H1 (cell line): ENCODE measurements at regions not wholly inside any gene's neighbourhood (a gene's known extent, or its start where the extent isn't known, plus 50 kb on each side); places are given as distances from the start of the nearest gene placed in this dataset.

Experiments used
- CTCF ChIA-PET: fragments of 300-600 bp; sonication (Branson Sonifier 250); formaldehyde crosslinking; loops from one replicate; lab custom pipeline; 2021; ENCODE audit not compliant: partially characterized antibody; lab: Charles Lee
- POLR2A ChIA-PET: fragments of 300-600 bp; sonication (Branson Sonifier 250); formaldehyde crosslinking; loops from one replicate; lab custom pipeline; 2021; ENCODE audit warnings: inconsistent platforms; ENCODE audit not compliant: partially characterized antibody; lab: Charles Lee
- DNase-seq, 2 experiments: peaks; one replicate each; pipeline versions ENCODE4 v3.0.0 to v3.0.0-alpha.2; 2010 to 2022; ENCODE audit warnings: low spot score in 2 of 2, low read depth in 1 of 2, mixed read lengths in 1 of 2
- FAIRE-seq: peaks from 2 replicates; lab custom pipeline; 2011; peaks lifted over from hg19 to GRCh38; lab: Jason Lieb, UNC
- H2AFZ ChIP-seq: 2 replicates; pipeline ENCODE4 v1.8.1; 2012; ENCODE audit warnings: low read length, inconsistent platforms
- H2AK5ac ChIP-seq: 2 replicates; pipeline ENCODE4 v1.6.1; 2013; ENCODE audit warnings: low read depth, low read length
- H2BK120ac ChIP-seq: replicated peaks from 2 replicates; pipeline ENCODE3; 2013; ENCODE audit warnings: low read depth, low read length, inconsistent platforms
- H2BK12ac ChIP-seq: 2 replicates; pipeline ENCODE4 v1.6.1; 2013; ENCODE audit warnings: low read depth, low read length
- H2BK15ac ChIP-seq: 2 replicates; pipeline ENCODE4 v1.6.1; 2013; ENCODE audit warnings: low read length
- H2BK20ac ChIP-seq: 2 replicates; pipeline ENCODE4 v1.6.1; 2013; ENCODE audit warnings: low read length
- H2BK5ac ChIP-seq: 2 replicates; pipeline ENCODE4 v1.6.1; 2013; ENCODE audit warnings: low read depth, low read length
- H3K14ac ChIP-seq: 2 replicates; pipeline ENCODE4 v1.6.1; 2013; ENCODE audit warnings: inconsistent platforms; ENCODE audit not compliant: insufficient read length
- H3K18ac ChIP-seq: 2 replicates; pipeline ENCODE4 v1.6.1; 2013; ENCODE audit warnings: low read length; ENCODE audit errors: extremely low read depth
- H3K23ac ChIP-seq: 2 replicates; pipeline ENCODE4 v1.6.1; 2013; ENCODE audit warnings: inconsistent platforms; ENCODE audit not compliant: insufficient read length
- H3K23me2 ChIP-seq: 2 replicates; pipeline ENCODE4 v1.6.1; 2013; ENCODE audit warnings: low read depth, low read length
- H3K27ac ChIP-seq: 2 replicates; pipeline ENCODE4 v1.6.1; 2011; ENCODE audit warnings: low read depth, low read length, inconsistent platforms
- H3K27me3 ChIP-seq, 4 experiments: replicated peaks in 1 of 4; 1 replicate in 1 of 4; 2 replicates in 3 of 4; pipeline versions ENCODE4 v1.6.1 to v1.8.1; 2011 to 2013; ENCODE audit warnings: low read length in 3 of 4, mild to moderate bottlenecking in 3 of 4, inconsistent platforms in 2 of 4, mixed read lengths in 2 of 4, moderate library complexity in 1 of 4; ENCODE audit not compliant: control insufficient read depth in 3 of 4, insufficient read depth in 3 of 4; ENCODE audit errors: extremely low read depth in 1 of 4
- H3K36me3 ChIP-seq, 4 experiments: 2 replicates each; pipeline versions ENCODE4 v1.6.1 to v1.8.1; 2011 to 2013; ENCODE audit warnings: mild to moderate bottlenecking in 4 of 4, low read length in 3 of 4, moderate library complexity in 2 of 4, control low read depth in 1 of 4, inconsistent platforms in 1 of 4; ENCODE audit not compliant: insufficient read depth in 4 of 4, control insufficient read depth in 2 of 4
- H3K4ac ChIP-seq: replicated peaks from 2 replicates; pipeline ENCODE3; 2013; ENCODE audit warnings: low read length, low read depth, mixed read lengths, inconsistent platforms; ENCODE audit not compliant: insufficient read length
- H3K4me1 ChIP-seq, 4 experiments: replicated peaks in 1 of 4; 1 replicate in 1 of 4; 2 replicates in 3 of 4; pipeline versions ENCODE4 v1.6.1 to v1.8.1; 2011 to 2013; ENCODE audit warnings: low read length in 3 of 4, inconsistent platforms in 2 of 4, mixed read lengths in 1 of 4; ENCODE audit not compliant: insufficient read depth in 4 of 4, control insufficient read depth in 3 of 4
- H3K4me2 ChIP-seq, 2 experiments: 2 replicates each; pipeline versions ENCODE4 v1.6.1 to v1.8.1; 2011 to 2013; ENCODE audit warnings: low read depth in 2 of 2, low read length in 2 of 2, control low read depth in 1 of 2, inconsistent platforms in 1 of 2, mild to moderate bottlenecking in 1 of 2; ENCODE audit not compliant: insufficient read depth in 1 of 2
- H3K4me3 ChIP-seq, 4 experiments: fragments of 200-600, 300-600 bp in 1 of 4; sonication (generic), shearing (Covaris generic), sonication (Bioruptor Twin) in 1 of 4; 2 replicates each; pipeline versions ENCODE4 v1.5.1 to v1.8.1; 2011 to 2016; ENCODE audit warnings: low read length in 4 of 4, low read depth in 3 of 4, control low read depth in 2 of 4, inconsistent platforms in 2 of 4, mild to moderate bottlenecking in 2 of 4, mixed read lengths in 1 of 4, moderate library complexity in 1 of 4; ENCODE audit not compliant: insufficient read depth in 2 of 4; ENCODE audit errors: extremely low read depth in 1 of 4
- H3K56ac ChIP-seq: replicated peaks from 2 replicates; pipeline ENCODE3; 2013; ENCODE audit warnings: low read depth, mild to moderate bottlenecking, mixed read lengths, low read length, inconsistent platforms; ENCODE audit not compliant: insufficient read length
- H3K79me1 ChIP-seq: 2 replicates; pipeline ENCODE4 v1.6.1; 2013; ENCODE audit warnings: low read depth, low read length, control low read depth
- H3K79me2 ChIP-seq, 2 experiments: 2 replicates each; pipeline versions ENCODE4 v1.6.1 to v1.8.1; 2012 to 2013; ENCODE audit warnings: low read length in 2 of 2, mild to moderate bottlenecking in 2 of 2, inconsistent platforms in 1 of 2; ENCODE audit not compliant: insufficient read depth in 2 of 2, control insufficient read depth in 1 of 2
- H3K9ac ChIP-seq, 4 experiments: replicated peaks in 1 of 4; 1 replicate in 1 of 4; 2 replicates in 3 of 4; pipeline versions ENCODE4 v1.6.1 to v1.8.1; 2011 to 2013; ENCODE audit warnings: low read depth in 3 of 4, low read length in 3 of 4, control low read depth in 2 of 4, mild to moderate bottlenecking in 2 of 4, moderate library complexity in 2 of 4, inconsistent platforms in 1 of 4; ENCODE audit errors: extremely low read depth in 1 of 4
- H3K9me3 ChIP-seq, 2 experiments: 2 replicates each; pipeline versions ENCODE4 v1.6.1 to v1.8.1; 2012 to 2013; ENCODE audit warnings: mild to moderate bottlenecking in 2 of 2, moderate library complexity in 2 of 2, control low read depth in 1 of 2, inconsistent platforms in 1 of 2, low read depth in 1 of 2, low read length in 1 of 2, mixed read lengths in 1 of 2; ENCODE audit not compliant: insufficient read depth in 2 of 2
- H4K20me1 ChIP-seq, 2 experiments: replicated peaks in 1 of 2; 2 replicates each; pipeline versions ENCODE3 to v1.8.1; 2011 to 2013; ENCODE audit warnings: inconsistent platforms in 2 of 2, low read length in 2 of 2, mild to moderate bottlenecking in 1 of 2; ENCODE audit not compliant: insufficient read depth in 2 of 2, control insufficient read depth in 1 of 2
- H4K5ac ChIP-seq: 2 replicates; pipeline ENCODE4 v1.6.1; 2013; ENCODE audit warnings: low read length, low read depth, mixed read lengths, inconsistent platforms; ENCODE audit not compliant: insufficient read length
- H4K8ac ChIP-seq: 2 replicates; pipeline ENCODE4 v1.8.0; 2013; ENCODE audit warnings: mild to moderate bottlenecking, moderate library complexity, low read length, inconsistent platforms; ENCODE audit not compliant: insufficient read depth; ENCODE audit errors: extremely low read depth
- H4K91ac ChIP-seq: replicated peaks from 2 replicates; pipeline ENCODE3; 2013; ENCODE audit warnings: low read length, mixed read lengths, inconsistent platforms; ENCODE audit not compliant: insufficient read length
- CTCF ChIP-seq, 3 experiments: IDR thresholded peaks; 1 replicate in 2 of 3; 2 replicates in 1 of 3; pipeline versions ENCODE4 v1.5.1 to v1.6.1; 2011; ENCODE audit warnings: low read length in 3 of 3, mild to moderate bottlenecking in 3 of 3, inconsistent platforms in 2 of 3, low read depth in 1 of 3, moderate library complexity in 1 of 3; ENCODE audit not compliant: insufficient read depth in 1 of 3; ENCODE audit errors: control extremely low read depth in 1 of 3
- KDM5A ChIP-seq: fragments of 200-600 bp; IDR thresholded peaks from 2 replicates; pipeline ENCODE4 v1.7.1; 2012; ENCODE audit warnings: mild to moderate bottlenecking, low read length, inconsistent platforms, mixed read lengths
- RAD21 ChIP-seq, 2 experiments: IDR thresholded peaks in 1 of 2; conservative IDR thresholded peaks in 1 of 2; 2 replicates each; pipeline ENCODE4 v1.6.1; 2011; ENCODE audit warnings: low read depth in 2 of 2, low read length in 2 of 2, improper control_type of control experiment in 1 of 2, inconsistent platforms in 1 of 2, mild to moderate bottlenecking in 1 of 2, moderate library complexity in 1 of 2
- WGBS, 2 experiments: shearing (Covaris generic) in 1 of 2; methylation state at CpG; one replicate each; pipeline versions ENCODE4 v1.1.6 to v1.1.7; 2013 to 2015; ENCODE audit warnings: low lambda C conversion rate in 2 of 2, mixed read lengths in 2 of 2, inconsistent platforms in 1 of 2, low coverage in 1 of 2, missing lambda C conversion rate in 1 of 2; ENCODE audit not compliant: insufficient replicate concordance in 2 of 2, insufficient coverage in 1 of 2, insufficient read length in 1 of 2; ENCODE audit errors: extremely low coverage in 1 of 2, missing lambda C conversion rate in 1 of 2; 5-methylcytosine and 5-hydroxymethylcytosine counted together

- Histone ChIP-seq H2BK20ac (peak overlapping the region; percentile 86; the same call in 1 of the 2 replicates), H3K4ac (no peak overlapping the region), H3K4me3 (no peak overlapping the region), H2BK120ac (no peak overlapping the region), H3K23ac (no peak overlapping the region), H4K20me1 (peaks cover 0 to 2% of the 10 kb centered on the region in 2 experiments), H3K9me3 (no peaks in the 10 kb centered on the region), H4K5ac (no peak overlapping the region), H4K8ac (no peak overlapping the region), H3K27me3 (no peaks in the 10 kb centered on the region), H3K4me1 (peaks cover 4 to 14% (median 12%) of the 10 kb centered on the region in 4 experiments), H3K9ac (peak overlapping the region in 1 of 4 experiments; percentile 28; a peak in 1 of 7 replicates), H2BK5ac (peak overlapping the region; percentile 26; the same call in 1 of the 2 replicates), H3K27ac (no peak overlapping the region), H2BK12ac (peak overlapping the region; percentile 75), H3K79me2 (no peaks in the 10 kb centered on the region), H3K36me3 (no peaks in the 10 kb centered on the region), H3K14ac (no peak overlapping the region), H3K18ac (peak overlapping the region; percentile 48; the same call in 1 of the 2 replicates), H3K4me2 (no peak overlapping the region), H2AFZ (no peak overlapping the region), H2AK5ac (no peak overlapping the region), H3K23me2 (0 out of 2 replicates have a peak, but pooled peaks cover 2% of the 10 kb centered on the region), H3K56ac (no peak overlapping the region), H2BK15ac (no peak overlapping the region), H3K79me1 (no peaks in the 10 kb centered on the region), H4K91ac (no peak overlapping the region)
- DNase-seq (no peak), FAIRE-seq (no peak)
- 78% methylated on average over 20 of the region's 20 CpGs; no CpG with 5 or more reads in 1 of the 2 experiments for WGBS, 2 experiments
- CTCF ChIA-PET, result interaction anchor here (0.6 to 3.2 kb wide), 15 partner anchors 8 to 169 kb away, joined by 3 to 16 read pairs (median 4); no protein-coding TSS in a partner anchor
- POLR2A ChIA-PET, result no interaction called here
- peak in 2 of 3 experiments; percentile 17 to 27; a peak in 2 of 4 replicates for TF ChIP-seq CTCF (IDR thresholded peaks at IDR 0.05; ENCODE audit: control extremely low read depth in 1 of 3, insufficient read depth in 1 of 3, low read depth in 1 of 3, low read length in 3 of 3)
- TF ChIP-seq RAD21 (IDR thresholded peaks at IDR 0.05 in 1 of 2, conservative IDR thresholded peaks at IDR 0.05 in 1 of 2; ENCODE audit: low read depth in 2 of 2, low read length in 2 of 2), result peak in 1 of 2 experiments; percentile 27; a peak in 1 of 4 replicates
- no peak for TF ChIP-seq KDM5A
These were observed 68.4 kb upstream of the TINAGL1 start for GRCh38 chr1:31507676-31508530.
